AG04449 (cell line): ENCODE measurements at regions not wholly inside any gene's neighbourhood (a gene's known extent, or its start where the extent isn't known, plus 50 kb on each side); places are given as distances from the start of the nearest gene placed in this dataset.

Experiments used
- CTCF ChIA-PET: fragments of 350-600 bp; formaldehyde crosslinking; extraction: SDS; loops from one replicate; lab custom pipeline; 2021; ENCODE audit warnings: antibody characterized with exemption; lab: Yijun Ruan, JAX
- POLR2A ChIA-PET: fragments of 400-600, 350-600 bp; formaldehyde crosslinking; extraction: SDS; loops from one replicate; lab custom pipeline; 2020; ENCODE audit warnings: antibody characterized with exemption, inconsistent platforms; lab: Yijun Ruan, JAX
- DNase-seq: peaks from one replicate; pipeline ENCODE4 v3.0.0-alpha.2; 2010; ENCODE audit warnings: low read depth, low spot score
- H3K4me3 ChIP-seq: 2 replicates; pipeline ENCODE4 v1.5.1; 2011; ENCODE audit warnings: low read depth, mild to moderate bottlenecking, control low read depth, low read length
- TF ChIP-seq, protein P1 (sequence below): IDR thresholded peaks from one replicate; pipeline ENCODE4 v1.5.1; 2011; ENCODE audit warnings: mild to moderate bottlenecking, moderate library complexity, low read length, control low read depth, inconsistent platforms; ENCODE audit not compliant: insufficient read depth; ENCODE audit errors: missing control alignments

- DNase-seq, result no peak
- CTCF ChIA-PET, result interaction anchor here (0.8 to 4.3 kb wide), 13 partner anchors 9 to 1035 kb away, joined by 3 to 24 read pairs (median 5); no protein-coding TSS in a partner anchor
- POLR2A ChIA-PET, result no interaction called here
- TF ChIP-seq, protein P1, sequence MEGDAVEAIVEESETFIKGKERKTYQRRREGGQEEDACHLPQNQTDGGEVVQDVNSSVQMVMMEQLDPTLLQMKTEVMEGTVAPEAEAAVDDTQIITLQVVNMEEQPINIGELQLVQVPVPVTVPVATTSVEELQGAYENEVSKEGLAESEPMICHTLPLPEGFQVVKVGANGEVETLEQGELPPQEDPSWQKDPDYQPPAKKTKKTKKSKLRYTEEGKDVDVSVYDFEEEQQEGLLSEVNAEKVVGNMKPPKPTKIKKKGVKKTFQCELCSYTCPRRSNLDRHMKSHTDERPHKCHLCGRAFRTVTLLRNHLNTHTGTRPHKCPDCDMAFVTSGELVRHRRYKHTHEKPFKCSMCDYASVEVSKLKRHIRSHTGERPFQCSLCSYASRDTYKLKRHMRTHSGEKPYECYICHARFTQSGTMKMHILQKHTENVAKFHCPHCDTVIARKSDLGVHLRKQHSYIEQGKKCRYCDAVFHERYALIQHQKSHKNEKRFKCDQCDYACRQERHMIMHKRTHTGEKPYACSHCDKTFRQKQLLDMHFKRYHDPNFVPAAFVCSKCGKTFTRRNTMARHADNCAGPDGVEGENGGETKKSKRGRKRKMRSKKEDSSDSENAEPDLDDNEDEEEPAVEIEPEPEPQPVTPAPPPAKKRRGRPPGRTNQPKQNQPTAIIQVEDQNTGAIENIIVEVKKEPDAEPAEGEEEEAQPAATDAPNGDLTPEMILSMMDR, result no peak
- no peak overlapping the region for H3K4me3 ChIP-seq
Measured at GRCh38 chr5:42888771-42889170, 77.1 kb upstream of the SELENOP start.

DNA sequence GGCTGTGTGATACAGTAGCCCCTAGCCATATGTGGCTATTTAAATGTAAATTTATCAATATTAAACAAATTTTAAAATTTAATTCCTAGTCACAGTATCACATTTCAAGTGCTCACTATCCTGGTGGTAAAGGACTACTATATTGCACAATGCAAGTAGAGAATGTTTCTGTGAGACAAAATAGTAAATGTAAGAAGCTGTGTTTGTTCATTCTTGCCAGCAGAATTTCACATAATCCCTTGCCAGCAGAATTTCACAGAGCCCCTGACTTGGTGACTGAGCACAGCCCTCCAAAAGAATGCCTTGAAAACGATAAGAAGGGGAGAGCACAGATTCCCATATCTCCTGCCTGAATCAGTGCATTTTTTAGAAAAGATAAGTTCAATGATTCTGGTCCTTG, 75.9 kb upstream of the SELENOP start:
- no peak overlapping the region for H3K4me3 ChIP-seq
- DNase-seq, result no peak
- ChIA-PET CTCF (interaction anchor here (1.2 to 4.3 kb wide), 3 partner anchors 21 to 1032 kb away, joined by 3 to 24 read pairs (median 9); no protein-coding TSS in a partner anchor), POLR2A (no interaction called here)
- TF ChIP-seq, protein P1, result no peak

GRCh38 chr5:42887097-42887496, 75.4 kb upstream of the SELENOP start:
- H3K4me3 ChIP-seq, result no peak overlapping the region
- DNase-seq, result no peak
- POLR2A ChIA-PET, result no interaction called here
- CTCF ChIA-PET, result interaction anchor here (1.2 kb wide), 1 partner anchor 120 kb away, joined by 3 read pairs; no protein-coding TSS in a partner anchor
- TF ChIP-seq, protein P1, result no peak

DNA sequence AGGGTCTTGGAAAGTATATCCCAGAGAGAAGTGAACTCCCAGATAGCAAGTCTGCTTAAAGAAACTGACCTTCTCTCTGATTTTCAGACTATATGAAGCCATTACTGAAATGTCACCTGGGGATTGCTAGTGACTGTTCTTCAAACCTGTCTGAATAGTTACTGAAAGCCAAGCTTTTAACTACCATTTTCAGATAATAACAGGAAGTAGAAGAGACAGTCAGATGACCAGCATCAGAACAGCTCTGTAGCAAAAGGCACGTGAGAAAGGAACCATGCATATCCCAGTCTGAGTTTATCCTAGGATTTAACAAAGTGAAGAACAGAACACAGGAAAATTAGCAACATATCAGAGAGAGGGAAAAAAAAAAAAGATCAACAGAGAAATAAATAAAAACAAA, 74.9 kb upstream of the SELENOP start:
- ChIA-PET POLR2A (no interaction called here), CTCF (interaction anchor here (0.5 to 1.2 kb wide), 3 partner anchors 9 to 120 kb away, joined by 3 read pairs; no protein-coding TSS in a partner anchor)
- TF ChIP-seq, protein P1, result no peak
- DNase-seq, result no peak
- H3K4me3 ChIP-seq, result no peak overlapping the region

DNA sequence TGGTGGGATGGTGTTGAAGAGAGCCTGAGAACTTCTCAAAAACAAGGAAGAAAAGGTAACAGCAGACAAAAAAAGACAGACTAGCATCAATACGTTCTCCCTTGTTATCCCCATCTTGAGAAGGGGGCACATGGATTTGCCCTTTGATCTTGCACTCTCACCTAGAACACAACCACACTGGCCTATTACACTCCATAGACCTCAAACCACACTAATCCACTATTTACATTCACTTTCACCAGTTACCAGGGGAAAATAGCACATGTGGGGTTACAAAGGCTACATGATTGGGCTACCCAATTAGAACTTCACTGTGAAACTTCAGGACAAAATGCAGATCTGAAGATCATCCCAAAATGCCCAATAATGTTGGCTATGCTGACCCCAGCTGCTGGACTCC, 72.6 kb upstream of the SELENOP start:
- TF ChIP-seq, protein P1, result no peak
- no peak for DNase-seq
- ChIA-PET CTCF (no interaction called here), POLR2A (no interaction called here)
- H3K4me3 ChIP-seq, result no peak overlapping the region

- no peak overlapping the region for H3K4me3 ChIP-seq
- ChIA-PET CTCF (interaction anchor here (0.9 to 1.7 kb wide), 3 partner anchors 8 to 508 kb away, joined by 3 to 4 read pairs (median 4); no protein-coding TSS in a partner anchor), POLR2A (no interaction called here)
- TF ChIP-seq, protein P1, result no peak
- DNase-seq, result no peak
Measured at GRCh38 chr5:42881416-42882117, 69.9 kb upstream of the SELENOP start.
